NCI-H2196 (cell line): ENCODE measurements at regions not wholly inside any gene's neighbourhood (a gene's known extent, or its start where the extent isn't known, plus 50 kb on each side); places are given as distances from the start of the nearest gene placed in this dataset.
"Not testable (repeated sequence)": the region's sequence is repeated elsewhere in the genome, so short reads cannot be mapped to it uniquely, and the experiment has no call there.

ENCODE experiments used
- DNase-seq: peaks from one replicate; lab custom pipeline; 2025; ENCODE audit not compliant: unreplicated experiment; lab: John Stamatoyannopoulos, UW

GRCh38 chr11:37390576-37391083, 792.6 kb upstream of the RAG2 start:
- no peak for DNase-seq

GRCh38 chr11:37378958-37379357, 780.9 kb upstream of the RAG2 start:
- no peak for DNase-seq

- DNase-seq, result no peak
These were observed 774.6 kb upstream of the RAG2 start for GRCh38 chr11:37372667-37373066.

GRCh38 chr11:37371346-37371970, 773.4 kb upstream of the RAG2 start:
- no peak for DNase-seq

GRCh38 chr11:37370817-37371216, 772.8 kb upstream of the RAG2 start:
- DNase-seq, result no peak

- DNase-seq, result no peak
These were observed 766.3 kb upstream of the RAG2 start for GRCh38 chr11:37364246-37364839.

- DNase-seq, result no peak
These were observed 755.2 kb upstream of the RAG2 start for GRCh38 chr11:37353192-37353591.

GRCh38 chr11:37352485-37352884, 754.4 kb upstream of the RAG2 start:
- no peak for DNase-seq

- DNase-seq, result no peak
These were observed 745.3 kb upstream of the RAG2 start for GRCh38 chr11:37343290-37343689.

- no peak for DNase-seq
These were observed 738.4 kb upstream of the RAG2 start for GRCh38 chr11:37336401-37336800.

GRCh38 chr11:37333345-37333744, 735.3 kb upstream of the RAG2 start:
- DNase-seq, result no peak

- no peak for DNase-seq
These were observed 725.8 kb upstream of the RAG2 start for GRCh38 chr11:37323843-37324242.

- no peak for DNase-seq
These were observed 724.5 kb upstream of the RAG2 start for GRCh38 chr11:37322333-37323194.

GRCh38 chr11:37320921-37321320, 722.9 kb upstream of the RAG2 start:
- DNase-seq, result no peak

GRCh38 chr11:37317803-37318202, 719.8 kb upstream of the RAG2 start:
- no peak for DNase-seq

GRCh38 chr11:37313266-37313665, 715.2 kb upstream of the RAG2 start:
- no peak for DNase-seq

- no peak for DNase-seq
These were observed 708.5 kb upstream of the RAG2 start for GRCh38 chr11:37306563-37306962.

GRCh38 chr11:37301405-37301804, 703.4 kb upstream of the RAG2 start:
- DNase-seq, result not testable (repeated sequence)

- no peak for DNase-seq
These were observed 700.1 kb upstream of the RAG2 start for GRCh38 chr11:37298173-37298572.

- DNase-seq, result no peak
These were observed 688.9 kb upstream of the RAG2 start for GRCh38 chr11:37286890-37287289.

GRCh38 chr11:37282367-37282766, 684.3 kb upstream of the RAG2 start:
- DNase-seq, result no peak

- DNase-seq, result no peak
These were observed 682.2 kb upstream of the RAG2 start for GRCh38 chr11:37280200-37280599.
